Retinal pigment epithelial cell (primary cell): ENCODE measurements at regions not wholly inside any gene's neighbourhood (a gene's known extent, or its start where the extent isn't known, plus 50 kb on each side); places are given as distances from the start of the nearest gene placed in this dataset.
A peak's percentile ranks its signal among the peaks of the same experiment; 100 is the strongest.

Source experiments
- DNase-seq: peaks from one replicate; pipeline ENCODE4 v3.0.0-alpha.2; 2010; ENCODE audit warnings: low read depth
- H3K4me3 ChIP-seq: 2 replicates; pipeline ENCODE4 v1.5.1; 2011; ENCODE audit warnings: mild to moderate bottlenecking, low read length, control low read depth, moderate library complexity
- TF ChIP-seq, protein P1 (sequence below): conservative IDR thresholded peaks from 2 replicates; pipeline ENCODE4 v1.5.1; 2011; ENCODE audit warnings: low read depth, low read length, control low read depth, inconsistent platforms

- H3K4me3 ChIP-seq, result no peak overlapping the region
- DNase-seq, result no peak
- TF ChIP-seq, protein P1, sequence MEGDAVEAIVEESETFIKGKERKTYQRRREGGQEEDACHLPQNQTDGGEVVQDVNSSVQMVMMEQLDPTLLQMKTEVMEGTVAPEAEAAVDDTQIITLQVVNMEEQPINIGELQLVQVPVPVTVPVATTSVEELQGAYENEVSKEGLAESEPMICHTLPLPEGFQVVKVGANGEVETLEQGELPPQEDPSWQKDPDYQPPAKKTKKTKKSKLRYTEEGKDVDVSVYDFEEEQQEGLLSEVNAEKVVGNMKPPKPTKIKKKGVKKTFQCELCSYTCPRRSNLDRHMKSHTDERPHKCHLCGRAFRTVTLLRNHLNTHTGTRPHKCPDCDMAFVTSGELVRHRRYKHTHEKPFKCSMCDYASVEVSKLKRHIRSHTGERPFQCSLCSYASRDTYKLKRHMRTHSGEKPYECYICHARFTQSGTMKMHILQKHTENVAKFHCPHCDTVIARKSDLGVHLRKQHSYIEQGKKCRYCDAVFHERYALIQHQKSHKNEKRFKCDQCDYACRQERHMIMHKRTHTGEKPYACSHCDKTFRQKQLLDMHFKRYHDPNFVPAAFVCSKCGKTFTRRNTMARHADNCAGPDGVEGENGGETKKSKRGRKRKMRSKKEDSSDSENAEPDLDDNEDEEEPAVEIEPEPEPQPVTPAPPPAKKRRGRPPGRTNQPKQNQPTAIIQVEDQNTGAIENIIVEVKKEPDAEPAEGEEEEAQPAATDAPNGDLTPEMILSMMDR, result no peak
Measured at GRCh38 chr13:37429976-37430375, 168.6 kb downstream of the POSTN start.

DNA sequence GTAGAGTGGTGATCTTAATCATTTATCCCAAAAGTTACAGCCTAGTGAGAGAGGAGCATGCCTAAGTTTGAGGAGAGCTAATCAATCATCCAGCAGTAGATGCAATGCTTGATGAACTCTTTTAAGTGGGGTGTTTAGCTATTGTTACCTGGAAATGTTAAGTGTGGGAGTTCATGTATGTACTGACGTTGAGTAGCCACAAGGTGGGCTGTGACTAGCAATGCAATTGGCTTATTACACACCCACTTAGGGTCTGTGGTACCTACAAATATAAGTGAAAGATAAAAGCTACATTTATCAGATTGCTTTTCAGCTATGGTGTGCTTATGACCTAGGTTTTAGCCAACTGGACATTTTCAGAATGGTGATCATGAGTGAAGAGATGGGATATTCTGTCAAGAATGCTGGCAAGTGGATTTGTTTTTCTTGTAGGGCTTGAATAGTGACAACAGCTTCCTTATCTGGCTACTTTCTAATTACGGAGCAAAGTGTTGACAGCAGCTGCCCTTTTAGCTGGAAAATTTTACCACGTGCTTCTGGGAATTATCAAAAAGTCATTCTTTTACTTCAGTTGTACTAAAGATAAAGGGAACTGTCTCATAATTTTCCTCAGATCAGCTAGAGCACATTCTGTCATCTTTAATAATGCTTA is 170.6 kb downstream of the POSTN start:
- no peak for DNase-seq
- TF ChIP-seq, protein P1, result peak; percentile 24
- H3K4me3 ChIP-seq, result no peak overlapping the region

GRCh38 chr13:37418490-37418889 is 180.1 kb downstream of the POSTN start:
- no peak overlapping the region for H3K4me3 ChIP-seq
- TF ChIP-seq, protein P1, result no peak
- DNase-seq, result no peak

DNA sequence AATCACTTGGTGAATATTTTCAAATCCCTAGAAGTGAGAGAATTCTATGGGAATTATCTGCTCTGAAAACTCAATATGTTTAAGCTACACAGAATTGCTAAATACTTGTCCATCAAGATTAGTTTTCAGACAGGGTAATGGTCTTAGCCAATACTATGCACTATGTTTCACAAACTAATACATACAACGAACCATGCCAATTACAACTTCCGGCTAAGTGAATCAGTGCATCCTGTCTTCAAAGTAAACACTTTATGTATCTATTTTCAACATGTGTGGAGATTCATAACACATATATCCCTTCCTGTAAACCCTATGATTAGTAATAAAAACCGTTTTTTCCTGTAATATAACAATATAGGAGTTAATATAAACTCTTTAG is 181.5 kb downstream of the POSTN start:
- TF ChIP-seq, protein P1, result no peak
- H3K4me3 ChIP-seq, result no peak overlapping the region
- no peak for DNase-seq

GRCh38 chr13:37416291-37417059 is 182.1 kb downstream of the POSTN start:
- TF ChIP-seq, protein P1, result no peak
- H3K4me3 ChIP-seq, result no peak overlapping the region
- DNase-seq, result no peak

DNA sequence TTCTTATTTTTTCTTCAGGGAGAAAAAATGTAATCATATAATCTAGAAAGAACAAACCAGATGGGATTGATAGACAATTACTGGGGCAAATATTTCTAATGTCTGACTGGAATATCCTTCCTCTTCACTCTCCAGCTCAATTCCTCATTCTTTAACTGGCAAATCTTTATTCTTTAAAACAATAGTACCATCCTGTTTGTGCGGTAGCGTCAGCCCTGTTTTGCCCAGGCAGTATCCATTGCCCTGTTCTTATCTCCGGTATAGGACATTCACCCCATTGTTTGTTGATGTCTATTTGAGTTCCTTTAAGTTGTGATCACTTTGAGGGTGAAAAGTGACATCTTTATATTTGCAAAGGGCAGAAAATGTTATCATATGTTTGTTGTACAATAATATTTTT is 185.4 kb downstream of the POSTN start:
- TF ChIP-seq, protein P1, result no peak
- no peak overlapping the region for H3K4me3 ChIP-seq
- no peak for DNase-seq
